ENCODE measurements at regions not wholly inside any gene's neighbourhood (a gene's known extent, or its start where the extent isn't known, plus 50 kb on each side); places are given as distances from the start of the nearest gene placed in this dataset.

- Histone ChIP-seq H3K36me3 (no peaks in the 10 kb centered on the region), H3K9me3 (no peaks in the 10 kb centered on the region), H3K4me1 (no peaks in the 10 kb centered on the region), H3K27ac (no peak overlapping the region), H3K27me3 (no peaks in the 10 kb centered on the region), H3K4me3 (no peak overlapping the region)
- ATAC-seq = no peak
- TF ChIP-seq, protein P1, sequence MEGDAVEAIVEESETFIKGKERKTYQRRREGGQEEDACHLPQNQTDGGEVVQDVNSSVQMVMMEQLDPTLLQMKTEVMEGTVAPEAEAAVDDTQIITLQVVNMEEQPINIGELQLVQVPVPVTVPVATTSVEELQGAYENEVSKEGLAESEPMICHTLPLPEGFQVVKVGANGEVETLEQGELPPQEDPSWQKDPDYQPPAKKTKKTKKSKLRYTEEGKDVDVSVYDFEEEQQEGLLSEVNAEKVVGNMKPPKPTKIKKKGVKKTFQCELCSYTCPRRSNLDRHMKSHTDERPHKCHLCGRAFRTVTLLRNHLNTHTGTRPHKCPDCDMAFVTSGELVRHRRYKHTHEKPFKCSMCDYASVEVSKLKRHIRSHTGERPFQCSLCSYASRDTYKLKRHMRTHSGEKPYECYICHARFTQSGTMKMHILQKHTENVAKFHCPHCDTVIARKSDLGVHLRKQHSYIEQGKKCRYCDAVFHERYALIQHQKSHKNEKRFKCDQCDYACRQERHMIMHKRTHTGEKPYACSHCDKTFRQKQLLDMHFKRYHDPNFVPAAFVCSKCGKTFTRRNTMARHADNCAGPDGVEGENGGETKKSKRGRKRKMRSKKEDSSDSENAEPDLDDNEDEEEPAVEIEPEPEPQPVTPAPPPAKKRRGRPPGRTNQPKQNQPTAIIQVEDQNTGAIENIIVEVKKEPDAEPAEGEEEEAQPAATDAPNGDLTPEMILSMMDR (IDR thresholded peaks at IDR 0.05) = no peak
- TF ChIP-seq POLR2AphosphoS5 (IDR thresholded peaks at IDR 0.05) = no peak
- no peak for TF ChIP-seq EP300 (IDR thresholded peaks at IDR 0.05)
- no peak for TF ChIP-seq POLR2A (IDR thresholded peaks at IDR 0.05)
- WGBS, 2 donors (ENCODE audit: low coverage in 1 of 2) = 80 to 86% methylated on average over 1 to 2 of the region's 2 CpGs
These were observed 81.1 kb upstream of the PGBD5 start for GRCh38 chr1:230507236-230507635.

DNA sequence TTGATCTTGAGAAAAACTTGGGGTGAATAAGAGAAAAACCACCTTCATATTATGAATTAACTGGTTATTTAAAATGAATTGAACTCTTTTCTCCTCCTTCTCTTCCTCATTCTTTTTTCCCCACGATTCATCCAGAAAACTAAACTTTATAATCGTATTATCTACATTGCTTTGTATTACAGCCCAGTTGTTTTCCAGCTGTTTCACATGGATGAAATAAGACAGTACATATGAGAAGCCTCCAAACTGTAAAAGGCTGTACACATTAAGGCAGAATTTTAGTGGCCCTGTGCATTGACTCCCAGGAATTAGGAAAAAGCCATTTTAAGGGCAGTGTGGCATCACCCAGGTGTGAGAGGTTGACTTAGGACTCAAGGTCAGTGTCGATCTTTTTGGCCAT is 80.3 kb upstream of the PGBD5 start:
- no peak for TF ChIP-seq EP300 (IDR thresholded peaks at IDR 0.05)
- TF ChIP-seq, protein P1 (IDR thresholded peaks at IDR 0.05) = no peak
- TF ChIP-seq POLR2A (IDR thresholded peaks at IDR 0.05) = no peak
- TF ChIP-seq POLR2AphosphoS5 (IDR thresholded peaks at IDR 0.05) = no peak

DNA sequence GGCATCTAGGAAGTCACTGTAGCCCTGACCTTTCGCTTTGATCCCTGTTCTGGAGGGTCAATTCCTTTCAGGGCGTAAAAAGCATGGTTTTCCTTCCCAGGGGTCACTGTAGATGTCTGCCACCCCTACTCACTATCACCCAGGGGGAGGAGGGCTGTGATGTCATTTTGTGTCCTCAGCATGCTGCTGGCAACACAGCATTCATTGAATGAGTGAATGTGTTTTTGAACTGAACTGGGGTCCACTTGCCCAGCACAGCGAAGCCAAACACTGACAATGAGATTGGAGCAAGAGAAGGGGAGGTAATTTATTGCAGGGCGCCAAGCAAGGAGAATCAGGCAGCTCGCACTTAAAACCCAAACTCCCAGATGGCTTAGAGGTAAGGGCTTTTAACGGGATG is 78.2 kb upstream of the PGBD5 start:
- Histone ChIP-seq H3K27ac (no peak overlapping the region), H3K27me3 (no peaks in the 10 kb centered on the region), H3K4me1 (no peaks in the 10 kb centered on the region), H3K36me3 (no peaks in the 10 kb centered on the region), H3K4me3 (no peak overlapping the region), H3K9me3 (no peaks in the 10 kb centered on the region)
- ATAC-seq = no peak
- WGBS, 2 donors (ENCODE audit: low coverage in 1 of 2) = 64 to 67% methylated on average over 5 to 6 of the region's 6 CpGs
- TF ChIP-seq POLR2A (IDR thresholded peaks at IDR 0.05) (no peak), POLR2AphosphoS5 (IDR thresholded peaks at IDR 0.05) (no peak), EP300 (IDR thresholded peaks at IDR 0.05) (no peak)
- TF ChIP-seq, protein P1 (IDR thresholded peaks at IDR 0.05) = no peak

More for the DNA sequence above, 80.3 kb upstream of the PGBD5 start:
- Histone ChIP-seq H3K36me3 (no peaks in the 10 kb centered on the region), H3K9me3 (no peaks in the 10 kb centered on the region), H3K27me3 (no peaks in the 10 kb centered on the region), H3K27ac (no peak overlapping the region), H3K4me1 (no peaks in the 10 kb centered on the region), H3K4me3 (no peak overlapping the region)
- no peak for ATAC-seq
- WGBS, 2 donors (ENCODE audit: low coverage in 1 of 2) = 42 to 60% methylated on average over 3 of the region's 3 CpGs

- no peak for ATAC-seq
- Histone ChIP-seq H3K9me3 (no peaks in the 10 kb centered on the region), H3K4me3 (no peak overlapping the region), H3K36me3 (no peaks in the 10 kb centered on the region), H3K27ac (no peak overlapping the region), H3K4me1 (no peaks in the 10 kb centered on the region), H3K27me3 (no peaks in the 10 kb centered on the region)
- TF ChIP-seq POLR2A (IDR thresholded peaks at IDR 0.05) = no peak
- 25 to 30% methylated on average over 1 of the region's 1 CpG for WGBS, 2 donors (ENCODE audit: low coverage in 1 of 2)
These were observed 77.6 kb upstream of the PGBD5 start for GRCh38 chr1:230503726-230504125.

DNA sequence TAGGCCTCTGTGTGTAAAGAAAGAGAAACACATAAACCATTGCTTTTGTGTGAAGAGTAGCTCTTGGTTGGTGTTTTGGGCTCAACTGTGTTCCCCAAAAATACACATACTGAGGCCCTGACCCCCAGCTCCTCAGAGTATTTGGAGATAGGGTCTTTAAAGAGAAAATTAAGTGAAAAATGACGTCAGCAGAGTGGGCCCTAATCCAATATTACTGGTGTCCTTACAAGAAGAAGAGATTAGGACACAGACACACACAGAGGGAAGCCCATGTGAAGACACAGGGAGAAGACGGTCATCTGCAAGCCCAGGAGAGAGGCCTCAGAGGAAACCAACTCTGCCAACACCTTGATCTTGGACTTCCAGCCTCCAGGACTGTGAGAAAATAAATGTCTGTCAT is 76.9 kb upstream of the PGBD5 start:
- Histone ChIP-seq H3K27me3 (no peaks in the 10 kb centered on the region), H3K4me1 (no peaks in the 10 kb centered on the region), H3K27ac (no peak overlapping the region), H3K36me3 (no peaks in the 10 kb centered on the region), H3K9me3 (no peaks in the 10 kb centered on the region), H3K4me3 (no peak overlapping the region)
- no peak for ATAC-seq
- TF ChIP-seq, protein P1 (IDR thresholded peaks at IDR 0.05) = no peak
- TF ChIP-seq POLR2AphosphoS5 (IDR thresholded peaks at IDR 0.05) (no peak), POLR2A (IDR thresholded peaks at IDR 0.05) (no peak), EP300 (IDR thresholded peaks at IDR 0.05) (no peak)
- 71 to 84% methylated on average over 2 of the region's 2 CpGs for WGBS, 2 donors (ENCODE audit: low coverage in 1 of 2)
